ENCODE measurements at regions not wholly inside any gene's neighbourhood (a gene's known extent, or its start where the extent isn't known, plus 50 kb on each side); places are given as distances from the start of the nearest gene placed in this dataset.

- ChIA-PET CTCF (no interaction called here), POLR2A (ENCODE audit: unreplicated experiment) (no interaction called here)
- Histone ChIP-seq H3K9me2 (replicated peaks; ENCODE audit: low read length) (no peaks in the 10 kb centered on the region), H3K36me3 (ENCODE audit: low read depth, low read length) (no peaks in the 10 kb centered on the region), H3K4me2 (ENCODE audit: low read length) (no peak overlapping the region), H3K27me3 (ENCODE audit: low read length) (no peaks in the 10 kb centered on the region), H3F3A (ENCODE audit: low read length, unreplicated experiment) (no peaks in the 10 kb centered on the region), H3K27ac (ENCODE audit: low read length) (no peak overlapping the region), H3K9me3 (ENCODE audit: low read length) (no peaks in the 10 kb centered on the region), H4K20me1 (ENCODE audit: low read length) (no peaks in the 10 kb centered on the region), H3K4me1 (ENCODE audit: insufficient read depth, low read length) (no peaks in the 10 kb centered on the region), H3K79me2 (ENCODE audit: low read length) (no peaks in the 10 kb centered on the region), H3K9ac (ENCODE audit: low read length) (no peak overlapping the region), H2AFZ (ENCODE audit: low read length) (no peak overlapping the region), H3K4me3 (ENCODE audit: low read length) (no peak overlapping the region)
- DNase-seq (no peak), ATAC-seq (no peak)
- intact Hi-C loops (cut with micrococcal nuclease) = no loop called here
- TF ChIP-seq EZH2phosphoT487 (IDR thresholded peaks at IDR 0.05; ENCODE audit: borderline replicate concordance, low read length) (no peak), EZH2 (IDR thresholded peaks at IDR 0.05; ENCODE audit: low read length, unreplicated experiment) (no peak), CTCF (conservative IDR thresholded peaks at IDR 0.05; ENCODE audit: low read depth, low read length) (no peak)
- BruUV-seq (replicated peaks) = no TSS peak
Measured at GRCh38 chr2:129611471-129611870, 368.0 kb upstream of the RAB6C start.

- no peaks in the 10 kb centered on the region for H3K79me2 ChIP-seq (ENCODE audit: low read length)
- no peaks in the 10 kb centered on the region for H3F3A ChIP-seq (ENCODE audit: low read length, unreplicated experiment)
- POLR2A ChIA-PET (ENCODE audit: unreplicated experiment) = no interaction called here
- DNase-seq (no peak), ATAC-seq (no peak)
- H3K27ac ChIP-seq (ENCODE audit: low read length) = no peak overlapping the region
- no TSS peak for BruUV-seq (replicated peaks)
- intact Hi-C loops (cut with micrococcal nuclease) = no loop called here
- H3K4me2 ChIP-seq (ENCODE audit: low read length) = no peak overlapping the region
- H3K36me3 ChIP-seq (ENCODE audit: low read depth, low read length) = no peaks in the 10 kb centered on the region
- no peaks in the 10 kb centered on the region for H3K4me1 ChIP-seq (ENCODE audit: insufficient read depth, low read length)
- CTCF ChIA-PET = no interaction called here
- H4K20me1 ChIP-seq (ENCODE audit: low read length) = no peaks in the 10 kb centered on the region
- H3K9ac ChIP-seq (ENCODE audit: low read length) = no peak overlapping the region
- H3K27me3 ChIP-seq (ENCODE audit: low read length) = peaks cover 3% of the 10 kb centered on the region; the same call in 1 of the 2 replicates
- H3K9me2 ChIP-seq (replicated peaks; ENCODE audit: low read length) = no peaks in the 10 kb centered on the region
- H3K4me3 ChIP-seq (ENCODE audit: low read length) = no peak overlapping the region
- no peaks in the 10 kb centered on the region for H3K9me3 ChIP-seq (ENCODE audit: low read length)
- no peak for TF ChIP-seq EZH2 (IDR thresholded peaks at IDR 0.05; ENCODE audit: low read length, unreplicated experiment)
- TF ChIP-seq CTCF (conservative IDR thresholded peaks at IDR 0.05; ENCODE audit: low read depth, low read length) = no peak
- no peak for TF ChIP-seq EZH2phosphoT487 (IDR thresholded peaks at IDR 0.05; ENCODE audit: borderline replicate concordance, low read length)
- H2AFZ ChIP-seq (ENCODE audit: low read length) = no peak overlapping the region
Measured at GRCh38 chr2:129619471-129619870, 360.0 kb upstream of the RAB6C start.

GRCh38 chr2:129620411-129620810 is 359.1 kb upstream of the RAB6C start:
- no peaks in the 10 kb centered on the region for H3K36me3 ChIP-seq (ENCODE audit: low read depth, low read length)
- H3K4me2 ChIP-seq (ENCODE audit: low read length) = no peak overlapping the region
- H3K9me2 ChIP-seq (replicated peaks; ENCODE audit: low read length) = no peaks in the 10 kb centered on the region
- no peak for TF ChIP-seq EZH2phosphoT487 (IDR thresholded peaks at IDR 0.05; ENCODE audit: borderline replicate concordance, low read length)
- no peak for TF ChIP-seq EZH2 (IDR thresholded peaks at IDR 0.05; ENCODE audit: low read length, unreplicated experiment)
- no peak for TF ChIP-seq CTCF (conservative IDR thresholded peaks at IDR 0.05; ENCODE audit: low read depth, low read length)
- no peak overlapping the region for H3K9ac ChIP-seq (ENCODE audit: low read length)
- no peaks in the 10 kb centered on the region for H4K20me1 ChIP-seq (ENCODE audit: low read length)
- H3K9me3 ChIP-seq (ENCODE audit: low read length) = no peaks in the 10 kb centered on the region
- DNase-seq (no peak), ATAC-seq (no peak)
- no peaks in the 10 kb centered on the region for H3F3A ChIP-seq (ENCODE audit: low read length, unreplicated experiment)
- H3K27ac ChIP-seq (ENCODE audit: low read length) = no peak overlapping the region
- H2AFZ ChIP-seq (ENCODE audit: low read length) = no peak overlapping the region
- intact Hi-C loops (cut with micrococcal nuclease) = no loop called here
- CTCF ChIA-PET = no interaction called here
- POLR2A ChIA-PET (ENCODE audit: unreplicated experiment) = no interaction called here
- H3K27me3 ChIP-seq (ENCODE audit: low read length) = peaks cover 3% of the 10 kb centered on the region; the same call in 1 of the 2 replicates
- no peak overlapping the region for H3K4me3 ChIP-seq (ENCODE audit: low read length)
- H3K4me1 ChIP-seq (ENCODE audit: insufficient read depth, low read length) = no peaks in the 10 kb centered on the region
- no TSS peak for BruUV-seq (replicated peaks)
- H3K79me2 ChIP-seq (ENCODE audit: low read length) = no peaks in the 10 kb centered on the region
